CD1c-positive myeloid dendritic cell (primary cell): ENCODE measurements at regions not wholly inside any gene's neighbourhood (a gene's known extent, or its start where the extent isn't known, plus 50 kb on each side); places are given as distances from the start of the nearest gene placed in this dataset.
"Not testable (repeated sequence)": the region's sequence is repeated elsewhere in the genome, so short reads cannot be mapped to it uniquely, and the experiment has no call there.

Experiments
- DNase-seq: peaks from one replicate; pipeline ENCODE4 v3.0.0-alpha.2; 2016; ENCODE audit errors: extremely low spot score

GRCh38 chr2:83874712-83875430 is 584.2 kb downstream of the SUCLG1 start:
- no peak for DNase-seq

- no peak for DNase-seq
Observed at GRCh38 chr2:83874066-83874465, 585.0 kb downstream of the SUCLG1 start.

GRCh38 chr2:83873110-83873509 is 586.0 kb downstream of the SUCLG1 start:
- DNase-seq, result no peak

GRCh38 chr2:83866211-83866610 is 592.9 kb downstream of the SUCLG1 start:
- no peak for DNase-seq

- no peak for DNase-seq
Observed at GRCh38 chr2:83862600-83862999, 596.5 kb downstream of the SUCLG1 start.

GRCh38 chr2:83860320-83860719 is 598.8 kb downstream of the SUCLG1 start:
- DNase-seq, result no peak

- DNase-seq, result no peak
Observed at GRCh38 chr2:83859553-83859952, 599.5 kb downstream of the SUCLG1 start.

- no peak for DNase-seq
Observed at GRCh38 chr2:83851066-83851465, 608.0 kb downstream of the SUCLG1 start.

GRCh38 chr2:83850071-83850725 is 608.9 kb downstream of the SUCLG1 start:
- no peak for DNase-seq

- DNase-seq, result no peak
Observed at GRCh38 chr2:83844490-83844889, 614.6 kb downstream of the SUCLG1 start.

GRCh38 chr2:83842421-83842820 is 616.7 kb downstream of the SUCLG1 start:
- DNase-seq, result no peak

GRCh38 chr2:83837823-83838222 is 621.3 kb downstream of the SUCLG1 start:
- no peak for DNase-seq

- no peak for DNase-seq
Observed at GRCh38 chr2:83827618-83828017, 631.5 kb downstream of the SUCLG1 start.

- no peak for DNase-seq
Observed at GRCh38 chr2:83826577-83826976, 632.5 kb downstream of the SUCLG1 start.

- no peak for DNase-seq
Observed at GRCh38 chr2:83823229-83823628, 635.9 kb downstream of the SUCLG1 start.

GRCh38 chr2:83817511-83817910 is 641.6 kb downstream of the SUCLG1 start:
- peak; percentile 4 for DNase-seq

- DNase-seq, result no peak
Observed at GRCh38 chr2:83808878-83809277, 650.2 kb downstream of the SUCLG1 start.

- no peak for DNase-seq
Observed at GRCh38 chr2:83802604-83803003, 656.5 kb downstream of the SUCLG1 start.

- DNase-seq, result no peak
Observed at GRCh38 chr2:83795777-83796176, 663.3 kb downstream of the SUCLG1 start.

- not testable (repeated sequence) for DNase-seq
Observed at GRCh38 chr2:83790467-83790866, 668.6 kb downstream of the SUCLG1 start.

- not testable (repeated sequence) for DNase-seq
Observed at GRCh38 chr2:83789674-83790073, 669.4 kb downstream of the SUCLG1 start.

- DNase-seq, result not testable (repeated sequence)
Observed at GRCh38 chr2:83788938-83789566, 670.0 kb downstream of the SUCLG1 start.

GRCh38 chr2:83787189-83787588 is 671.9 kb downstream of the SUCLG1 start:
- DNase-seq, result no peak
